ENCODE measurements at regions not wholly inside any gene's neighbourhood (a gene's known extent, or its start where the extent isn't known, plus 50 kb on each side); places are given as distances from the start of the nearest gene placed in this dataset.

DNA sequence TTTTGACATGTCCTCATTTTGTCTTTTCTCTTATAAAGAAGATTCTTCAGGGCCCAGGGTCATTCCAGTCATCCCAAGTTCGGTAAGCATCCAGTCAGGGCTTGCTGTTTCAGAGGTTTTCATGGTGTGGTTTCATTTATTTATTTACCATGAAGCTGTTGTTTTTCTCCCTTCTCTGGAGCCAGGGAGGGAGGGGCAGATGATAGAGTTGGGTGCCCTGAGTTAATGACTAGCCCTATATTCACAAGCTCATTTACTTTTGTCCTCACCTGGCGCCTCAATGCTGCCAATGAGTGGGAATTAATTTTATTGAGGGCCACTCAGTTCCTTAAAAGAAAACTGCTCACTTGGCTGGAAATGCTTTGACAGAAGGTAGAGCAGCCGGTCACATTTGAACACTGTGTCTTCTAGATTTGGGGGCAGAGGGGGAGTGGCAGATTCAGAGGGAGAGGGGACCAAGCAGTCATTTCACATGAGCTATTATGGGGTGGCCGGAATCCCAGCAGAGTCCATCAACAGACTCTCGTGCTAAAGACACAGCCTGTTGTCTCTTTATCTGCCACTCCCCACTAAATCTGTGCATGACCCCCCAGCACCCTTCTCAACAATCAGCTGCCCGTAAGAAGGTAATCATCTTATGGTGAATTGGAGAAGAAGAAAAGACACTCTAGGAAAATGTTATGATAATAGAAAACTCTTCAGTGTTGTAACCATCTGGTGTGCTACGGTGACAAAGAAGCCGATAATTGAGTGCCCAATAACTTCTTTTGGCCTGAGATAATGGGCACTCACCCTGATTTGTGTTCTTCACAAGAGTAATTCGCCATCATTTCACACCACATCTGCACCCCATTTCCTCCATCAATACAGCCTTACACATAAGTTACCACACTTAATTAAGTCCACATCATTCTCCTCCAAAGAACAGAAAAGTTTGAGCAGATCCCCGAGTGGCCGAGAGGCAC lies 573.5 kb upstream of the JAG1 start:
- no peak for TF ChIP-seq EZH2 (IDR thresholded peaks at IDR 0.05; ENCODE audit: low read depth)
- TF ChIP-seq, protein P1, sequence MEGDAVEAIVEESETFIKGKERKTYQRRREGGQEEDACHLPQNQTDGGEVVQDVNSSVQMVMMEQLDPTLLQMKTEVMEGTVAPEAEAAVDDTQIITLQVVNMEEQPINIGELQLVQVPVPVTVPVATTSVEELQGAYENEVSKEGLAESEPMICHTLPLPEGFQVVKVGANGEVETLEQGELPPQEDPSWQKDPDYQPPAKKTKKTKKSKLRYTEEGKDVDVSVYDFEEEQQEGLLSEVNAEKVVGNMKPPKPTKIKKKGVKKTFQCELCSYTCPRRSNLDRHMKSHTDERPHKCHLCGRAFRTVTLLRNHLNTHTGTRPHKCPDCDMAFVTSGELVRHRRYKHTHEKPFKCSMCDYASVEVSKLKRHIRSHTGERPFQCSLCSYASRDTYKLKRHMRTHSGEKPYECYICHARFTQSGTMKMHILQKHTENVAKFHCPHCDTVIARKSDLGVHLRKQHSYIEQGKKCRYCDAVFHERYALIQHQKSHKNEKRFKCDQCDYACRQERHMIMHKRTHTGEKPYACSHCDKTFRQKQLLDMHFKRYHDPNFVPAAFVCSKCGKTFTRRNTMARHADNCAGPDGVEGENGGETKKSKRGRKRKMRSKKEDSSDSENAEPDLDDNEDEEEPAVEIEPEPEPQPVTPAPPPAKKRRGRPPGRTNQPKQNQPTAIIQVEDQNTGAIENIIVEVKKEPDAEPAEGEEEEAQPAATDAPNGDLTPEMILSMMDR (conservative IDR thresholded peaks at IDR 0.05), result no peak
- Histone ChIP-seq H3K9me3 (ENCODE audit: insufficient read depth, low read depth) (no peaks in the 10 kb centered on the region), H3K4me3 (no peak overlapping the region), H3K9me2 (ENCODE audit: insufficient read depth) (peaks cover 5% of the 10 kb centered on the region; the same call in 1 of the 2 replicates), H3K4me2 (no peak overlapping the region), H2AFZ (no peak overlapping the region), H3F3A (ENCODE audit: insufficient read depth, low read depth) (no peaks in the 10 kb centered on the region), H3K36me3 (ENCODE audit: low read depth) (no peaks in the 10 kb centered on the region), H3K79me2 (ENCODE audit: low read depth) (no peaks in the 10 kb centered on the region), H3K27ac (no peak overlapping the region), H4K20me1 (ENCODE audit: insufficient read depth) (no peaks in the 10 kb centered on the region), H3K4me1 (replicated peaks; ENCODE audit: insufficient read depth) (no peaks in the 10 kb centered on the region), H3K27me3 (ENCODE audit: insufficient read depth, low read depth) (no peaks in the 10 kb centered on the region)
- no TSS peak for BruUV-seq (replicated peaks)
- intact Hi-C loops (cut with micrococcal nuclease; ENCODE audit: unreplicated experiment), result no loop called here
- no peak for DNase-seq
- POLR2A ChIA-PET (ENCODE audit: unreplicated experiment), result no interaction called here
- CTCF ChIA-PET, result no interaction called here

DNA sequence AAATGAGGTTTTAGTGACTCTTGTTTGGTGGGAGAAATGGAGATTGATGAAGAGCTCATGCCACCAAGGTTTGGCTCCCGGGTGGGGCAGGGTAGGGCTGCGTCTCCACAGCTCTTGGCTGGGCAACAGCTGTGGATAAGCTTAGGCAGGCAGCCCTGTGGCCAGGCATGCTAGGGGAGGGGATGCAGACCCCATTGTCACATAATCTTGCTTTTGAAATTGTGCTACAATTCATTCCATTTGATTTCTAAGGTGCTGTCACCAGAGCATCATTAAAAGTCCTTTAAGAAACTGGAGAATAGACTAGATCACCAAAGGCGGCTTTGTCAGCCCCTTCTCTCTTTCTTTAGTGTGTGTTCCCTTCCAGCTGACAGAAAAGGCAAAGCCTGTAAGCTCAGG lies 574.2 kb upstream of the JAG1 start:
- Histone ChIP-seq H3K9me2 (ENCODE audit: insufficient read depth) (peaks cover 5% of the 10 kb centered on the region; the same call in 1 of the 2 replicates), H3K27ac (no peak overlapping the region), H3K36me3 (ENCODE audit: low read depth) (no peaks in the 10 kb centered on the region), H3K9me3 (ENCODE audit: insufficient read depth, low read depth) (no peaks in the 10 kb centered on the region), H3F3A (ENCODE audit: insufficient read depth, low read depth) (no peaks in the 10 kb centered on the region), H4K20me1 (ENCODE audit: insufficient read depth) (no peaks in the 10 kb centered on the region), H3K4me3 (no peak overlapping the region), H3K79me2 (ENCODE audit: low read depth) (no peaks in the 10 kb centered on the region), H3K4me1 (replicated peaks; ENCODE audit: insufficient read depth) (no peaks in the 10 kb centered on the region), H3K4me2 (no peak overlapping the region), H2AFZ (no peak overlapping the region), H3K27me3 (ENCODE audit: insufficient read depth, low read depth) (no peaks in the 10 kb centered on the region)
- CTCF ChIA-PET, result no interaction called here
- DNase-seq, result no peak
- BruUV-seq (replicated peaks), result no TSS peak
- intact Hi-C loops (cut with micrococcal nuclease; ENCODE audit: unreplicated experiment), result no loop called here
- TF ChIP-seq EZH2 (IDR thresholded peaks at IDR 0.05; ENCODE audit: low read depth), result no peak
- TF ChIP-seq, protein P1 (conservative IDR thresholded peaks at IDR 0.05), result no peak
- POLR2A ChIA-PET (ENCODE audit: unreplicated experiment), result no interaction called here

DNA sequence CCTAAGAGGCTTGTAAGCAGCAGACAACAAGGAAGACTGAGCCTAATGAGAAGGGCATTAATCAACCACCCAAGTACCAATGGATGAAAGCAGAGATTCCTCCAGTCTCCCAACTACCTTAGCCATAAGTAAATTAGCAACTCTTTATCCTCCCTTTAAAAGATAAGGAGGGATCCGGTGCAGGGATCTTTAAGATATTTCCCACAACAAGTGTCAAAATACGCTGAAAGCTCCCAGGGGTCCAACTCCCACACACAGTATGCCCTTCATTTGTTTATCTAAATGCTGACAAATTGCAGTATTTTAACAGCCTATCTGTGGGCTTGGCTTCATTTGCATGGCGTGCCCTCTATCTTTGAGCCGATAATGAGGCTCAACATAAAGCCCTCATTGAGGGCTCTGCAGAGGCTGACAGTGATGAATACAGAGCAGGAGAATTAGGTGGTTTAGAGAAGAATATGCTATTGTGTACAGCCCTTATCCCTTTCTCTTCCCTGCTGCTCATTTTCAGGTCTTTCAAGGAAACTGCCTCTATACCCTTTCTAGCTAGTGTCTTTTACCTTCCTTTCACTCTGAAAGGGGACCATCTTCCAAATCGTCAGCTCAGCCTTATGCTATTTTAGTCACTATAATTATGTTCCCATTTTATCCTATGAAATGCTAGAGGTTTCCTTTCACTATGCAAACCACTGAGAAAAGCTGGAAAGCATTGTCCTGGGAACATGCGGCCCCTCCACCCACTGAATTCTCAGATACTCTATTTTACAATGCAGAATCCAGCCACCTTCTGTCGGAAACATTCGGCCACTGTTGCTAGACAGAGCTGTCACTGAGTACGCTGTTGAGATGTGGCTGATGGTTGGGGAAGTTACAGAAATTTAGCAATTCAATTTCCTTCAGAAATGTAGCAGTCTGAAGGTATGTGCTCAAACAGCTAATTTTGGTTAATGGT lies 575.2 kb upstream of the JAG1 start:
- H3K36me3 ChIP-seq (ENCODE audit: low read depth), result no peaks in the 10 kb centered on the region
- BruUV-seq (replicated peaks), result no TSS peak

More for the DNA sequence above, 575.2 kb upstream of the JAG1 start:
- ChIA-PET POLR2A (ENCODE audit: unreplicated experiment) (interaction anchor here (0.5 kb wide), 1 partner anchor 1270 kb away, joined by 11 read pairs; no protein-coding TSS in a partner anchor), CTCF (no interaction called here)
- Histone ChIP-seq H3K27me3 (ENCODE audit: insufficient read depth, low read depth) (no peaks in the 10 kb centered on the region), H3F3A (ENCODE audit: insufficient read depth, low read depth) (no peaks in the 10 kb centered on the region), H3K79me2 (ENCODE audit: low read depth) (no peaks in the 10 kb centered on the region), H3K9me3 (ENCODE audit: insufficient read depth, low read depth) (0 out of 2 replicates have a peak, but pooled peaks cover 1% of the 10 kb centered on the region), H3K9me2 (ENCODE audit: insufficient read depth) (peaks cover 5% of the 10 kb centered on the region; the same call in 1 of the 2 replicates), H3K4me1 (replicated peaks; ENCODE audit: insufficient read depth) (no peaks in the 10 kb centered on the region), H3K4me2 (no peak overlapping the region), H2AFZ (no peak overlapping the region), H3K27ac (no peak overlapping the region), H3K4me3 (no peak overlapping the region), H4K20me1 (ENCODE audit: insufficient read depth) (no peaks in the 10 kb centered on the region)
- TF ChIP-seq, protein P1 (conservative IDR thresholded peaks at IDR 0.05), result no peak
- TF ChIP-seq EZH2 (IDR thresholded peaks at IDR 0.05; ENCODE audit: low read depth), result no peak
- DNase-seq, result no peak
- intact Hi-C loops (cut with micrococcal nuclease; ENCODE audit: unreplicated experiment), result no loop called here
